Fibroblast of lung (primary cell): ENCODE measurements at regions not wholly inside any gene's neighbourhood (a gene's known extent, or its start where the extent isn't known, plus 50 kb on each side); places are given as distances from the start of the nearest gene placed in this dataset.

ENCODE experiments used
- EZH2 ChIP-seq: IDR thresholded peaks from 2 replicates; pipeline ENCODE4 v1.5.1; 2012; ENCODE audit warnings: low read length, control low read depth, mild to moderate bottlenecking; ENCODE audit errors: missing control alignments
- TF ChIP-seq, protein P1 (sequence below), 2 donors: IDR thresholded peaks in 1 of 2; conservative IDR thresholded peaks in 1 of 2; 1 replicate in 1 of 2; 2 replicates in 1 of 2; pipeline ENCODE4 v1.5.1; 2011 to 2012; ENCODE audit warnings: low read length in 2 of 2, control low read depth in 1 of 2, inconsistent platforms in 1 of 2, low read depth in 1 of 2, mild to moderate bottlenecking in 1 of 2

GRCh38 chr10:31593124-31593523 lies 274.1 kb downstream of the ZEB1 start:
- TF ChIP-seq, protein P1, sequence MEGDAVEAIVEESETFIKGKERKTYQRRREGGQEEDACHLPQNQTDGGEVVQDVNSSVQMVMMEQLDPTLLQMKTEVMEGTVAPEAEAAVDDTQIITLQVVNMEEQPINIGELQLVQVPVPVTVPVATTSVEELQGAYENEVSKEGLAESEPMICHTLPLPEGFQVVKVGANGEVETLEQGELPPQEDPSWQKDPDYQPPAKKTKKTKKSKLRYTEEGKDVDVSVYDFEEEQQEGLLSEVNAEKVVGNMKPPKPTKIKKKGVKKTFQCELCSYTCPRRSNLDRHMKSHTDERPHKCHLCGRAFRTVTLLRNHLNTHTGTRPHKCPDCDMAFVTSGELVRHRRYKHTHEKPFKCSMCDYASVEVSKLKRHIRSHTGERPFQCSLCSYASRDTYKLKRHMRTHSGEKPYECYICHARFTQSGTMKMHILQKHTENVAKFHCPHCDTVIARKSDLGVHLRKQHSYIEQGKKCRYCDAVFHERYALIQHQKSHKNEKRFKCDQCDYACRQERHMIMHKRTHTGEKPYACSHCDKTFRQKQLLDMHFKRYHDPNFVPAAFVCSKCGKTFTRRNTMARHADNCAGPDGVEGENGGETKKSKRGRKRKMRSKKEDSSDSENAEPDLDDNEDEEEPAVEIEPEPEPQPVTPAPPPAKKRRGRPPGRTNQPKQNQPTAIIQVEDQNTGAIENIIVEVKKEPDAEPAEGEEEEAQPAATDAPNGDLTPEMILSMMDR (conservative IDR thresholded peaks at IDR 0.05 in 1 of 2, IDR thresholded peaks at IDR 0.05 in 1 of 2; ENCODE audit: low read depth in 1 of 2, low read length in 2 of 2), result no peak
- no peak for TF ChIP-seq EZH2
